Medulla oblongata (tissue), 1 donor: ENCODE measurements at regions not wholly inside any gene's neighbourhood (a gene's known extent, or its start where the extent isn't known, plus 50 kb on each side); places are given as distances from the start of the nearest gene placed in this dataset.

Source experiments
- DNase-seq: peaks from one replicate; pipeline ENCODE4 v3.0.0-alpha.2; 2015; ENCODE audit errors: extremely low spot score

DNA sequence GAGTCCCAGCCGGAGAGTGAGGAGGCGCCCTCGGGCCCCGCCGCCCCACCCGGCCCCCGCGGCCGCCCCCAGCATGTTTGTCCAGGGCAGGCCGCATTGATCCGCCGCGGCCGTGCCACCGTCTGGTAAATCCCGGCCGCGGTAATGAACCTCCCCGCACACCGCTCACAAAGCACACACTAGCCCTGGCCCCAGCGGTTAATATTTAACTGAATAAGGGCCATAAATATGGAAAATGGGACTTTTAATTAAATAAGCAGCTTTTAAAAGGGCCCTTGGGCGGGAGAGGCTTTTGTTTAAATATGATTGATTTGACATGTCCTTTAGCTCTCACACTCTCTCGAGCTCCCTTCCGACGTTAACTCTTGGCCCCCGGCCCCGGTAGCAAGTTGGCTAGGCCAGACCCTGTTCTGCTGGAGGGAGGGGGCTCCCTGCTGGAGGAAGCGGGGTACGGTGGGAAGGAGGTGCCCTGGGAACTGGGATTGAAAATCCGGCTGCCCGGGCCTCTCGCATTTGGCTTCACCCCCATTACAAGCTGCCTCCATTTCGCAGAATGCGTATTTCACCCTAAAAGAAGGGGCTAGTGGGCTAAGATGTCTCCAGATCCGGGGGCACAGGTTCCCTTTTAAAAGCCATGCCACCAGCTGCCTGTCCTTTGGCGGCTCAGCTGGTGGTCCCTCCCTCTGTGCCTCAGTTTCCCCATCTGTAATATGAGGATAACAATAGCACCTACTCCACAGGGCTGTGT is 199.8 kb downstream of the RBM19 start:
- DNase-seq = no peak

GRCh38 chr12:113764661-113765060 is 201.5 kb downstream of the RBM19 start:
- DNase-seq = no peak

GRCh38 chr12:113762882-113763816 is 203.0 kb downstream of the RBM19 start:
- DNase-seq = no peak

DNA sequence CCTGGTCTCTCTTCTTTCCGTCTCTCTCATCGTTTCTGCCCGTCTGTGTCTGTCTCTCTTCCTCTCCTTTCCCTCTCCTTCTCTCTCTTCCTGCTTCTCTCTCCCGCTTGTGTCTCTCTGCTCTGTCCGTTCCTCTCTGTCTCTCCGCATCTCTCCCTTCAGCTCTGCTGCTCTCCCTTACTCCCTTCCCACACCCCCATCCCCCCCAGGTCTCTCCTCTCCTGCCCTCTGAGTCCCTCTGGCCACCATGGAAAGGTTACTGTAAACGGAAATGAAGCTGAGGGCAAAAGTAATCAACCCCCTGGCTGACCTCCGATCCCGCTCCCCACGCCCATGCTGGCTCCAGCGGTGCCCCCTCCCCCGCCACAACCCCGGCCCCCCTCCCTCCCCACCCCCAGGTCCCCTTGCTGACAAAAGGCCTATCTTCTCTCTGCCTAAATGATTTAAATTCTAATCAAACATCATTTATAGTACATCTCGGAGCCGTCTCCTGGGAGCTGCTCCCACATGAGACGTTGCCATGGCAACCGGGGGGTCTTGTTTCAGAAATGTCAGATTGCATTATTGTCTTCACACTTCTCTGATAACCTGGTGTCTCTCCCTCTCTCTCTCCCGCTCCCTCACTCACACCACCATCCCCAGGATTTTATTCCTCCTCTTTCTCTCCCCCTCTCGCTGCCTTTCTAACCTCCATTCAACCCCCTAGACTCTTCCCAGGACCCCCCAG is 203.8 kb downstream of the RBM19 start:
- DNase-seq = no peak

DNA sequence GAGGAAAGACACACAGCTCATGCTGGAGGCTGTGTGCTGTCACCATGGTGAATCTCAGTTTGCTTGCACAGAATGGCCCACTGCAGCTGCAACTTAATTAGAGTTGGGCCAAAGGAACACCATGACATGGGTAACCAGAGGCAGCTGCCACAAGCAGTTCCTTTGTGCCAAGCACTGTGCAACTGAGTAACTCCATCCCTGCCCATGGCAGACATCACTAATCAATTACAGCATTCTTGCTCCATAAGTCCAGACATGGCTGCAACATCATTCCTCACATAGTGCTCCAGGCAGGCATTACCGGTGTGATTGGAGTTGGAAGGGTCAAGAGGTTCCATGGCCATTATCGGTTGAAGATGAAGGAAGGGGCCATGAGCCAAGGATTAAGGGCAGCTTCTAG is 207.0 kb downstream of the RBM19 start:
- DNase-seq = no peak

GRCh38 chr12:113758165-113758924 is 207.8 kb downstream of the RBM19 start:
- no peak for DNase-seq

- DNase-seq = no peak
Measured at GRCh38 chr12:113757221-113758002, 208.7 kb downstream of the RBM19 start.

DNA sequence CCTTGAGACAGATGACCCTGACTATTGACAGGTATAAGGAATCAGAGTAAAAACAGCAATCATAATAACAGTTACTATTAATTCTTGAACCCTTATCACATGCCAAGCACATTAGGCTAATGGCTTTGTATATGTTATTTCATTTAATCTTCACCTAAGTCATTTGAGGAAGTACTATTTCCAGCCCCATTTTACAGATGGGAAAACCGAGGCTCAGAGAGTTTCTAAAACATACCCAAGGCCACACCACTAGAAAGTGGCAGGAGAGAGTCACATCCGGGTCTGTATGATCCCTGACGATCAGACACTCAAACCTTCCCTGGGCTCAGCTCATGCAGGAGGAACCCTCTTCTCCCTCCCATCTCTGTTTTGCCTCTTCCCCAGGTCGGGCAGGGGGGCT is 209.5 kb downstream of the RBM19 start:
- DNase-seq = no peak

DNA sequence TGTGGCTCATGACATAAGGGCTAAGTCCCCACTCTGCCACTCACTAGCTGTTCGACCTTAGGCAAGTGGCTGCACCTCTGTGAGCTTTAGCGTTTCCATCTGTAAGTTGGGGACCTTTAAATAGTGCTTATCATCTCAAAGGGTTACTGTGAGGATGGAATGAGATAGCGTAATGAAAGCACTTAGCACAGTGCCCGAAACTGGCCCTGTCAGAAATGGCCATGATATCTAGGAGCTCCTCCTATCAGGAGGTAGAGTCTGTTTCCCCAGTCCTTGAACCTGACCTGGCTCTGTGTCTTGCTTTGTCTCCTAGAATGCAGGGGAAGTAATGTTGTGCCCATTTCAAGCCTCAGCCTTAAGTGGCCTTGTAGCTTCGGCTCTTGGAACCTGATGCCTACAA is 211.0 kb downstream of the RBM19 start:
- DNase-seq = no peak

DNA sequence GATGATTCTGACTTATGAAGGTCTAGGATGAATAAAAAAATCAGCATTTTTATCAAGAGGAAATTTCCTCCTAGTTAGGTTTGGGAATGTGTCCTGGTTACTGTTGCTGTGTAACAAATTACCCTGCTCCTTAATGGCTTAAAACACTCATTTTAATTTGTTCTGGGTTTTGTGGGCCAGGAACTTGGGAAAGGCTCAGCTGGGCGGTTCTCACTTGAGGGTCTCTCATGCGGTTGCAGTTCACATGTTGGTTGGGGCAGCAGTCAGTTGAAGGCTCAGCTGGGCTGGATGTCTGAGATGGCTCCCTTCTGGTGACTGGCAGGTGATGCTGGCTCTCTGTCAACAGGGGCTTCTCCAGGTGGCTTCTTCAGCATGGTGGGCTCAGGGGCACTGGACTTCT is 214.6 kb downstream of the RBM19 start:
- DNase-seq = no peak

DNA sequence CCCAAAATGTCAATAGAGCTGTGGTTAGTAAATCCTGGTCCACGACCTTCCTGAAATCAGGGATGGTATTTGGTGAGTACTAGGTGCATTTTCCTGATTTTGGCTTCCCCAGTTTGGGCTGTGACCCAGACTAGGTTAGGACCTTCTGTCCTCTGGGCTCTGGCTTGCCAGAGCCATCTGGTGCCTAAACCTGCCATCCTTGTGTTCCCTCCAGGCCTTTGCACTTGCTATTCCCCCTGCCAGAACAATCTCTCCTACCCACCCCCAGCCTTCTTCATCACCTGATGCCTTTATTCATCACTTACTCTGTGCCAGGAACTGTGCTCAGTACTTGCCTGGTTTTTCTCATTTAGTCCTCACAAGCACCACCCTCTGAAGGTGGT is 216.7 kb downstream of the RBM19 start:
- DNase-seq = no peak

DNA sequence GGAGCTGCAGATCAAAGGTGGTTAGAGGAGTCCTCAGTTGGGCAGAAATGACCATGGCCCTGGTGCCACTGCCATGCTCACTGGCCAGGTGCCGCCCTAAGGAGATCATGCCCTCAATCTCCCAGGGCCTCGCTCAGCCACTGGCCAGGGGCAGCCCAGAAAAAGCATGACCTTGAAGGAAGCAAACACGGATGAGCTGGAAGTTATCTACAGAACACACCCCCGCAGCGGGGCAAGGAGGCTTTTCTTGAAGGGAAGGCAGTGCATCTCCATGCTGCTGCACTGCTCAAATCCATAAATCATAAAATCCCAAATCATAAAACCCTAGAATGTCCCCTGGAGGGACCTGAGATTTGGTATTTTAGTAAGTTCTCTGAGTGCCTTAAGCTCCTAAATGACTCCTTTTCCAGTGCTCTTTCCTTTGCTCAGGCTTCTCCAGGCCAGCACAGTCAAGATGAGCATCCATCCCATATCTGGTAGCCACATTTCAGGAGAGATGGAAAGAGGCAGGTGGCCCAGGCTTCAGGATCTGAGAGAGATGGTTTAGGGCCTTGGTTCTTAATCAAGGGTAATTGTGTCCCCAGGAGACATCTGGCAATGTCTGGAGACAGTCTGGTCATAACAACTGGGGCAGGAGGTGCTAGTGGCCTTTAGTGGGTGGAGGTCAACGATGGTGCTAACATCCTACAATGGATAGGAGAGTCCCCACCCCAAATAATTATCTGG is 217.3 kb downstream of the RBM19 start:
- no peak for DNase-seq

DNA sequence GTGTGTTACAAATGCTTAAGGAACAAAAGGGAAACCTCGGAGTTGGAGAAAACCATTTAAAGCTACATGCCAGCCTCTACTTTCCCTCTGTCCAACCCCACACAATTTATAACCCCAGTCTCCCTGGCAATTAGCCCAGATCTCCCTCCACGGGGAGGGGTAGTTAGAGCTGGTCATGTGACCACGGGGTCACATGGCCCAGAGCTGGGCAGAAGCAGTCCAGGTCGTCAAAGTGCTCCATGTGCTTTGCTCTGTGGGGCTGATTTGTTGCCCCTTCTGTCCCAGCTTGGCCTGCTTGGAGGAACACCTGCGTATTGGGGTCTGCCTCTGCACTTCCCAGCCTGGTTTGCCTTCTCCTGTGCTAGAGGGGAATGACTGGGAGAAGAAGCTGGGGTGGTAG is 219.1 kb downstream of the RBM19 start:
- DNase-seq = no peak

- no peak for DNase-seq
Measured at GRCh38 chr12:113744802-113745395, 221.2 kb downstream of the RBM19 start.

DNA sequence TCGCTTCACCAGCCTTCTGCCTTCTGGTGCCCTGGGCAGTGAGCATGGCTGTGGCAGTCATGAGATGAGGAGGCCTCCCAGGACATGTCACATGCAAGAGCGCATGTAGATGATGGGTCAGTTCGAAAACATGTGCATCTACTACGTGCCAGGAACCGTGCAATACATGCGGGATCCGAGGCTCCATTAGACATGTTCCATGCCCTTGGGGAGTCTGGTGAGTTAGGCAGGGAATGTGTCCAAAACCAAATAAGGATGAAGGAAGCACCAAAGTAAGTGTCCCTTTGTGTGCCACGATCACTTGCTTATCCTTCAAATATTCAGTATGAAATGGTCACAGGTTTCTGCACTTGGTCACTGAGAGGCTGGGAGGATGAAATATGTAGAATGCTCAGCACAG is 223.3 kb downstream of the RBM19 start:
- DNase-seq = no peak

DNA sequence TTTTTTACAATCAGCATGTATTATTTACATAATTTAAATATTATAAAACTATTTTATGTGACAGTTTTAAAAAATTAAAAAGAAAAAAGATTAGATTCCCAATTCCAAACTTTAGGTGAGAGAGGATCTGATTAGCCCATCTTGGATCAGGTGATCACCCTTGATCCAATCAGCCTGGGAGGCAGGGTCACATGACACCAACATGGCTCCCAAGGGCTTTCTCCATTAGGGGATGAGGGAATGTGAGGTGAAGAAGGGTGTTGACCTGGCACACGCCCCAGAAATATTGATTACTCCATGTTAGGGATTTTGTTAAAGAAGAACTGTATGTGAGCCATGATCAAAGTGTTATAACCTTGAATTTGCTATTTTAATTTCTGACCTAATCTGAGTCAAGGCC is 225.4 kb downstream of the RBM19 start:
- no peak for DNase-seq

DNA sequence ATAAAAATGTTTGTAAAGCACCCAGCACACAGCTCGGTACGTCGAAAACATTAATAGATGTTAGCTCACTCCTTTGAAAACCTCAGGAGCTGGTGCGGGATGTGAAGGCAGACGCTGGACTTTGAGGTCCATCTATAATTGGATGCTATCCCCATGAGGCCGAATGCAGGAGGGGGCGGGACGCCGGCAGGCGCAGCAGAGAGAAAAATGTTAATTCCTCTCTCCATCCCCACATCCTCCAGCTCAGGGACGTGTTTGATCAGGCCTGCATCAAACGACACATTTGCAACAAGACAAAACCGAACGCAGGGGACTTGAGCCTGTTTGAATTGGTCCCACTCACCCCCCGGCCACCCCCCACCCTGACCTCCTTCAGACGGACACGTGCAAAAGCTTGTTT is 231.0 kb downstream of the RBM19 start:
- no peak for DNase-seq

GRCh38 chr12:113734503-113734902 is 231.6 kb downstream of the RBM19 start:
- no peak for DNase-seq

- no peak for DNase-seq
Measured at GRCh38 chr12:113732916-113733315, 233.2 kb downstream of the RBM19 start.

DNA sequence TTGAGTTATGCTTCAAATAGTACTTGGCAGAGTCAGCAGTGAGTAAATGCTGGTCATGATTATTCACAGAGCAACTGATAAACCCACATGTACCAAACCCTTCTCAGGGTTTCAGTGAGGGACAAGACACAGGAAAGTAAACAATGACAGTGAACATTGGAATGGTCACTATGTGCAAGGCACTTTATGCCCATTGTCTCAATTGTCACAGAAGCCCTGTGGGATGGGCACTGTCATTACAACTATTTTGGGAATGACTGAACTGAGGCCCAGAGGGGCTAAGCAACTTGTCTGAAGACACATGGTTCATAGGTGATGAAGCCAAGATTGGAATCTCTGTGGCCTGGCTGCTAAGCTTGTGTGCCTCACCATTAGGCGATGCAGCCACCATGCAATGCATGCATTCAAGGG is 238.5 kb downstream of the RBM19 start:
- no peak for DNase-seq
